ENCODE measurements at regions not wholly inside any gene's neighbourhood (a gene's known extent, or its start where the extent isn't known, plus 50 kb on each side); places are given as distances from the start of the nearest gene placed in this dataset.

GRCh38 chr1:61012341-61012761 lies 70.0 kb upstream of the NFIA start:
- WGBS, result 84% methylated on average over 2 of the region's 2 CpGs
- no peaks in the 10 kb centered on the region for H3K27me3 ChIP-seq
- TF ChIP-seq EP300 (IDR thresholded peaks at IDR 0.05) (no peak), POLR2AphosphoS5 (IDR thresholded peaks at IDR 0.05) (no peak), CTCF (IDR thresholded peaks at IDR 0.05) (no peak), POLR2A (IDR thresholded peaks at IDR 0.05) (no peak)

GRCh38 chr1:61011561-61012263 lies 70.6 kb upstream of the NFIA start:
- WGBS, result 83% methylated on average over 11 of the region's 11 CpGs
- Histone ChIP-seq H3K9me3 (no peaks in the 10 kb centered on the region), H3K4me3 (no peak overlapping the region), H3K27ac (no peak overlapping the region), H3K27me3 (no peaks in the 10 kb centered on the region), H3K4me1 (no peaks in the 10 kb centered on the region), H3K36me3 (no peaks in the 10 kb centered on the region)
- DNase-seq (ENCODE audit: low spot score in 2 of 2), result no peak
- TF ChIP-seq POLR2A (IDR thresholded peaks at IDR 0.05) (no peak), POLR2AphosphoS5 (IDR thresholded peaks at IDR 0.05) (no peak), EP300 (IDR thresholded peaks at IDR 0.05) (no peak), CTCF (IDR thresholded peaks at IDR 0.05) (no peak)

More at GRCh38 chr1:61012341-61012761, 70.0 kb upstream of the NFIA start:
- no peaks in the 10 kb centered on the region for H3K4me1 ChIP-seq
- no peak for DNase-seq (ENCODE audit: low spot score in 2 of 2)
- H3K27ac ChIP-seq, result no peak overlapping the region
- H3K4me3 ChIP-seq, result no peak overlapping the region
- no peaks in the 10 kb centered on the region for H3K36me3 ChIP-seq
- no peaks in the 10 kb centered on the region for H3K9me3 ChIP-seq

- no peaks in the 10 kb centered on the region for H3K9me3 ChIP-seq
- H3K4me1 ChIP-seq, result peaks cover 10% of the 10 kb centered on the region
- no peak for DNase-seq (ENCODE audit: low spot score in 2 of 2)
- no peaks in the 10 kb centered on the region for H3K27me3 ChIP-seq
- no peak overlapping the region for H3K4me3 ChIP-seq
- WGBS, result 84% methylated on average over 5 of the region's 5 CpGs
- H3K27ac ChIP-seq, result no peak overlapping the region
- no peaks in the 10 kb centered on the region for H3K36me3 ChIP-seq
- no peak for TF ChIP-seq CTCF (IDR thresholded peaks at IDR 0.05)
- no peak for TF ChIP-seq POLR2AphosphoS5 (IDR thresholded peaks at IDR 0.05)
Measured at GRCh38 chr1:61007534-61008364, 74.6 kb upstream of the NFIA start.

- 82% methylated on average over 9 of the region's 9 CpGs for WGBS
- Histone ChIP-seq H3K9me3 (no peaks in the 10 kb centered on the region), H3K36me3 (no peaks in the 10 kb centered on the region), H3K4me3 (no peak overlapping the region), H3K27ac (no peak overlapping the region), H3K4me1 (peaks cover 10% of the 10 kb centered on the region), H3K27me3 (no peaks in the 10 kb centered on the region)
- TF ChIP-seq POLR2AphosphoS5 (IDR thresholded peaks at IDR 0.05) (no peak), CTCF (IDR thresholded peaks at IDR 0.05) (no peak), POLR2A (IDR thresholded peaks at IDR 0.05) (no peak), EP300 (IDR thresholded peaks at IDR 0.05) (no peak)
- DNase-seq (ENCODE audit: low spot score in 2 of 2), result no peak
Measured at GRCh38 chr1:61005614-61006580, 76.5 kb upstream of the NFIA start.

All from suprapubic skin (tissue), 4 donors.